ENCODE measurements at regions not wholly inside any gene's neighbourhood (a gene's known extent, or its start where the extent isn't known, plus 50 kb on each side); places are given as distances from the start of the nearest gene placed in this dataset.

- WGBS, 3 donors = 37 to 49% (median 48%) methylated on average over 3 of the region's 3 CpGs
- Histone ChIP-seq H3K4me3 (no peak overlapping the region), H3K27ac (no peak overlapping the region), H3K36me3 (ENCODE audit: insufficient read depth in 1 of 2, low read depth in 1 of 2) (no peaks in the 10 kb centered on the region), H3K4me1 (no peaks in the 10 kb centered on the region), H3K27me3 (ENCODE audit: insufficient read depth in 3 of 3, low read length in 2 of 3) (no peaks in the 10 kb centered on the region), H3K9me3 (no peaks in the 10 kb centered on the region)
- no peak for DNase-seq
- no peak for TF ChIP-seq CTCF (IDR thresholded peaks at IDR 0.05)
- intact Hi-C loops (cut with DNase I) = no loop called here
- ATAC-seq = no peak
These were observed 305.9 kb downstream of the KLF5 start for GRCh38 chr13:73364736-73365135.

- no peak overlapping the region for H3K4me3 ChIP-seq
- no peaks in the 10 kb centered on the region for H3K9me3 ChIP-seq
- H3K27me3 ChIP-seq (ENCODE audit: insufficient read depth in 3 of 3, low read length in 2 of 3) = no peaks in the 10 kb centered on the region
- H3K36me3 ChIP-seq (ENCODE audit: insufficient read depth in 1 of 2, low read depth in 1 of 2) = no peaks in the 10 kb centered on the region
- ATAC-seq (no peak), DNase-seq (no peak)
- no peak for TF ChIP-seq CTCF (IDR thresholded peaks at IDR 0.05)
- intact Hi-C loops (cut with DNase I) = no loop called here
- no peaks in the 10 kb centered on the region for H3K4me1 ChIP-seq
- no peak overlapping the region for H3K27ac ChIP-seq
These were observed 299.8 kb downstream of the KLF5 start for GRCh38 chr13:73358606-73359095.

GRCh38 chr13:73355134-73355533 lies 296.3 kb downstream of the KLF5 start:
- ATAC-seq (no peak), DNase-seq (no peak)
- H3K36me3 ChIP-seq (ENCODE audit: insufficient read depth in 1 of 2, low read depth in 1 of 2) = no peaks in the 10 kb centered on the region
- H3K27ac ChIP-seq = no peak overlapping the region
- no peak for TF ChIP-seq CTCF (IDR thresholded peaks at IDR 0.05)
- 82 to 92% (median 83%) methylated on average over 2 of the region's 2 CpGs for WGBS, 3 donors
- no peaks in the 10 kb centered on the region for H3K4me1 ChIP-seq
- intact Hi-C loops (cut with DNase I) = no loop called here
- no peaks in the 10 kb centered on the region for H3K9me3 ChIP-seq
- H3K27me3 ChIP-seq (ENCODE audit: insufficient read depth in 3 of 3, low read length in 2 of 3) = no peaks in the 10 kb centered on the region
- no peak overlapping the region for H3K4me3 ChIP-seq

- Histone ChIP-seq H3K4me1 (no peaks in the 10 kb centered on the region), H3K27ac (no peak overlapping the region), H3K4me3 (no peak overlapping the region), H3K36me3 (ENCODE audit: insufficient read depth in 1 of 2, low read depth in 1 of 2) (no peaks in the 10 kb centered on the region), H3K27me3 (ENCODE audit: insufficient read depth in 3 of 3, low read length in 2 of 3) (no peaks in the 10 kb centered on the region), H3K9me3 (no peaks in the 10 kb centered on the region)
- no peak for ATAC-seq
- 55 to 72% (median 58%) methylated on average over 1 of the region's 1 CpG for whole genome bisulfite sequencing, 3 donors
- DNase-seq = no peak
- TF ChIP-seq CTCF (IDR thresholded peaks at IDR 0.05) = no peak
- intact Hi-C loops (cut with DNase I) = no loop called here
These were observed 292.9 kb downstream of the KLF5 start for GRCh38 chr13:73351730-73352129.

- Histone ChIP-seq H3K36me3 (ENCODE audit: insufficient read depth in 1 of 2, low read depth in 1 of 2) (no peaks in the 10 kb centered on the region), H3K9me3 (no peaks in the 10 kb centered on the region), H3K27ac (no peak overlapping the region), H3K4me3 (no peak overlapping the region), H3K4me1 (no peaks in the 10 kb centered on the region), H3K27me3 (ENCODE audit: insufficient read depth in 3 of 3, low read length in 2 of 3) (peaks cover 0 to 2% (median 0%) of the 10 kb centered on the region in 3 donors)
- WGBS, 3 donors = 66 to 76% (median 70%) methylated on average over 2 of the region's 2 CpGs
- TF ChIP-seq CTCF (IDR thresholded peaks at IDR 0.05) = no peak
- intact Hi-C loops (cut with DNase I) = no loop called here
- ATAC-seq = no peak
- no peak for DNase-seq
These were observed 282.9 kb downstream of the KLF5 start for GRCh38 chr13:73341748-73342147.
